Femur (tissue), 1 donor: ENCODE measurements at regions not wholly inside any gene's neighbourhood (a gene's known extent, or its start where the extent isn't known, plus 50 kb on each side); places are given as distances from the start of the nearest gene placed in this dataset.
A peak's percentile ranks its signal among the peaks of the same experiment; 100 is the strongest.
"Not testable (repeated sequence)": the region's sequence is repeated elsewhere in the genome, so short reads cannot be mapped to it uniquely, and the experiment has no call there.

Experiments used
- DNase-seq: peaks from one replicate; pipeline ENCODE4 v3.0.0-alpha.2; 2017

DNA sequence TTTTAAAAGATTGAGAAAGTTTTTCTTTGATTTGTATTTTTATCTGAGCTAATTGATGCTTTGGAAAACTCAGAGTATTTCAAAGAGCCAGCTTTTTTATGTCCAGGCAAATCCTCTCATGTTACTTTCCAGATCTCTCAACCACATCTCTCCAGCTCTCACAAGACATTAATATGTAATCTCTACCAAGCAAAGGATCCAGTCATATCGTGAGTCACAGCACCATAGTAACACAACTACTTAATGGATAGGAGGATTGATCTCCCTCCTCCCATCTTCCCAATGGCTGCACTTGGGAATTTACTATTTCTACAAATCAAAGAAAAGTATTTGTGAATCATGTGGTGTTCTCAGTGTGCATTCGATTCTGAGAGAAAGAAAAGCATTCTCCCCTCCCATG lies 63.3 kb downstream of the POU4F1 start:
- DNase-seq = no peak

GRCh38 chr13:78526044-78526443 lies 77.3 kb downstream of the POU4F1 start:
- DNase-seq = not testable (repeated sequence)

GRCh38 chr13:78524936-78525335 lies 78.4 kb downstream of the POU4F1 start:
- DNase-seq = no peak

- no peak for DNase-seq
Observed at GRCh38 chr13:78521091-78521490, 82.3 kb downstream of the POU4F1 start.

GRCh38 chr13:78520425-78520824 lies 82.9 kb downstream of the POU4F1 start:
- DNase-seq = no peak

GRCh38 chr13:78518482-78518881 lies 84.9 kb downstream of the POU4F1 start:
- DNase-seq = not testable (repeated sequence)

- DNase-seq = no peak
Observed at GRCh38 chr13:78499802-78500201, 103.5 kb downstream of the POU4F1 start.

DNA sequence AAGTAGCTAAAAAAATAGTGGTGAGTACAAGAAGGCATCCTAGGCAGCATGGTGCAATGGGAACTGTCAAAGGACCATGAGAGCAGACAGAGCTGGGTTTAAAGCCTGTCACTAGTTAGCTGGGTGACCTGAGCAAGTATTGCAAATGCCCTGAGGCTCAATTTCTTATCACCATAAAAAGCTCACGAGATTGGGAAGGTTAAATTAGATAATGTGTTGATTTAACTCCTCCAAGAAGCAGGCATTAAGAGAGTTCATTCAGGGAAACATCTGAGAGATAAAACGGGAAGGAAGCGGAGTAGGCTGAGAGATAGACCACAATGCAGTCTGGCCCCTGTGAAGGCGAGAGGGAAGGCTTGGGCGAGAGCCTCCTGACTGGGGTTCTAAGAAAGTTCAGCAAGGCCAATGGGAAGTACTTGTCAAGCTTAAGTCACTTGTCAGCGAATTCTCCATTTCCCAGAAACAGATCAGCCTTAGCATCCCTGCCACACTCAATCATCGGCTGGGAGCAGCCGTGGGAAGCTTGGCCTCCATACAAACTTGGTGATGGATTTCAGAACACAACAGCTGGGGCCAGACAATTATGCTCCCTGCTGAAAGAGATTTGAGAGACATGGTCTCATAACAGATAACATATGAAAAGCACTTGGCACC lies 105.5 kb downstream of the POU4F1 start:
- peak; percentile 33 for DNase-seq

GRCh38 chr13:78491978-78492377 lies 111.4 kb downstream of the POU4F1 start:
- DNase-seq = no peak

- DNase-seq = not testable (repeated sequence)
Observed at GRCh38 chr13:78490225-78490624, 113.1 kb downstream of the POU4F1 start.

GRCh38 chr13:78487707-78488106 lies 115.6 kb downstream of the POU4F1 start:
- no peak for DNase-seq

DNA sequence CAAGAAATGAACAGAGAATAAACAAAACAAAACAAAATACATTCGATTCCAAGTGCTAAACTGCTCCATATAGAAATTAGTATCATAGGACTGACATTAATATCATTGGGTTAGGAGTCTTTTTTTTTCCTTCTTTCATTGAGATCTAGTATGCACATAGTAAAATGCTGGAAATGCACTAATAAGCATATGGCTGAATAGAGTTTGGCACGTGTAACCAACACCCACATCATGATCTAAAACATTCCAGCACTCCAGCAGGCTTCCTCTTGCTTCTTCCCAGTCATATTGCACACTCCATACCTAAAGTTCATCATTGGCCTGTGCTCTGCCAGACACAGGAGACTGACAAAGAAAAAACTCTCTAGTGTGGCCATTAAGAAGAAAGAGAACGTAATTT lies 117.5 kb downstream of the POU4F1 start:
- DNase-seq = no peak

DNA sequence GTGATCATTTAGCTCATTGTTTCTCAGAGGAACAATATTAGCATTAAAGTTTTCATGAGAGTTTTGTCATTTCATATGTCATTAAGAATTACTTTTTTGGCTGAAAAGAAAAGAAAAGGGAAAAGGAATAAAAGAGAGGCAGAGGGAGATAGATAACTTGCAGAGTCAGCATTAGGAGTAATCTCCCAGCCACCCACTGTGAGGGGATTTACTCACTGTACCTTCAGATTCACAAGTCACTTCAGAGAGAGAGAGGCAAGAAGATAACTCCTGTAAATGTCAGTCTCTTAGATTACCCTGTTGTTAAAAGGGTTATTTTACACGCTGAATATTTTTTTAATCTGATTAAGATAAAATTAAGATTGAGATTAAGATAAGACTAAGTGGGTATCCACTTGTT lies 125.2 kb downstream of the POU4F1 start:
- DNase-seq = no peak

DNA sequence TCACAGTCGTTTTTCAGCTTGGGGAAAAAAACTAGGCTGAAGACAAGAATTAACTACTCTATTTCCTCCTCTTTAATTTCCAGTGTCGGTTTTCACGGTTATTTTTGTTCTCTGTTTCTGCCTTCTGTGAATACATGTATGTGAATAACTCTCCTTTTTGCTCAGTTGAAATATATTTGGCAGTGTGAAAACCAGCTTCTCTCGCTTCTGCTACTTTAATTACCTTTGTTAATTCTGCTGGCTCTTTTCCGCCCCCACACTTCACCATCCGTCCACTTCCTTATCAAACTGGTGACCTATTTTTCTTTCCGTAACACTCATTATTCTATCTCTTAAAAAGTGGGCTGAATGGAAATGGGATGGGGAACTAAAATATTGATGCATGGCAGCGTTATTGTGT lies 126.4 kb downstream of the POU4F1 start:
- no peak for DNase-seq

GRCh38 chr13:78468621-78469020 lies 134.7 kb downstream of the POU4F1 start:
- DNase-seq = no peak

DNA sequence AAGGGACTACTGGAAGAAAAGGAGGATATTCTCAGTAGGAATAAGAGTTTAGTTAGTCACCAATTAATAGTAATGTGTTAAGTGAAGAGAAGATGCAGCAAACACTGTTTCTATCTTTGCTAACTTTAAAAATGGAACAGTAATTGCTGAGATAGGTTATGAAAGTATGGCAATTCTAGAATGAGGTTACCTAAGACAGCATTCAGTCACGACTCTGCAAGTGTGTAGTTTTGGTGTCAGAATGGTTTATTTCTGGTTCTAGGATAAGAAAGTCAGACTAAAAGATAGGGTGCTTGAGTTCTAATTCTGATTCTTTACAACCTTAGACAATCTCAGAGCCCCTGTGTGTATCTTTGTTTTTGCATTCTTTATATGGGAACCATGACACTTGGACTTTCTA lies 138.1 kb downstream of the POU4F1 start:
- no peak for DNase-seq

DNA sequence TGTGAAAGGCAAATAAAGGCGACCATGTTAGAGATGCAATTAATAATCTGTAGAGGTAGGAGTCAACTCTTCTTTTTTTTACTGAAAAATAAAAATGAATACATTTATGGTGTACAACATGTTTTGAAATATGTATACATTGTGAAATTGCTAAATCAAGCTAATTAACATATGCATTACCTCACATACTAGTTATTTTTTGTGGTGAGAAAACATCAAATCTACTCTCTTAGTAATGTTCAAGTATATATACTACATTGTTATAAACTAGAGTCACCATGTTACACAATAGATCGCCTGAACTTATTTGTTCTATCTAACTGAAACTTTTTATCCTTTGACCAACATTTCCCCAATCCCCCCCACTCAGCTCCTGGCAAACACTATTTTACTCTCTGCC lies 143.2 kb downstream of the POU4F1 start:
- DNase-seq = no peak

DNA sequence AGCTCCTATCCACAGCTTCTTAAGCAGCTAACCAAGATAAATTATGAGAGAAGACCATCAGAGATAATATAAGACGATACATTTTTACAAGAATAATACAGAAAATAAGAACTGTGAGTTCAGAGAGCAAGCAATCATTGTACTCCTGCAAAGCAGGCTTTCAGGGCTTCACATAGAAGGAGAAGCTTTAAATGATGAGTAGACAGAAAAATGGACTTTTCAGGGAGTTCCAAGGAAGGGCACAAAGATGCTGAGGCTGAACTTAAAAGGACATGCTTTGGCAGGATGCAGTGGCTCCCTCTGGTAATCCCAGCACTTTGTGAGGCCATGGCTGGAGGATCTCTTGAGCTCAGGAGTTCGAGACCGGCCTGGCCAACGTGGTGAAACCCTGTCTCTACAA lies 159.5 kb downstream of the POU4F1 start:
- DNase-seq = no peak

- DNase-seq = no peak
Observed at GRCh38 chr13:78437781-78438180, 165.6 kb downstream of the POU4F1 start.

GRCh38 chr13:78436311-78436710 lies 167.0 kb downstream of the POU4F1 start:
- DNase-seq = no peak

GRCh38 chr13:78431328-78431727 lies 172.0 kb downstream of the POU4F1 start:
- no peak for DNase-seq

- no peak for DNase-seq
Observed at GRCh38 chr13:78430811-78431210, 172.5 kb downstream of the POU4F1 start.

GRCh38 chr13:78430166-78430791 lies 173.1 kb downstream of the POU4F1 start:
- no peak for DNase-seq

- DNase-seq = no peak
Observed at GRCh38 chr13:78428646-78429045, 174.7 kb downstream of the POU4F1 start.

- no peak for DNase-seq
Observed at GRCh38 chr13:78426183-78426582, 177.2 kb downstream of the POU4F1 start.
